Mesodermal cell (in vitro differentiated cells): ENCODE measurements at regions not wholly inside any gene's neighbourhood (a gene's known extent, or its start where the extent isn't known, plus 50 kb on each side); places are given as distances from the start of the nearest gene placed in this dataset.

ENCODE experiments used
- H3K27ac ChIP-seq: 2 replicates; pipeline ENCODE4 v1.7.0; 2013; ENCODE audit warnings: mild to moderate bottlenecking, low read depth, low read length, moderate library complexity; ENCODE audit not compliant: severe bottlenecking
- H3K36me3 ChIP-seq: 2 replicates; pipeline ENCODE4 v1.7.1; 2013; ENCODE audit warnings: mild to moderate bottlenecking, low read length, moderate library complexity; ENCODE audit not compliant: control insufficient read depth, insufficient read depth
- H3K4me1 ChIP-seq: one replicate; pipeline ENCODE4 v1.7.1; 2013; ENCODE audit warnings: mild to moderate bottlenecking, low read length; ENCODE audit not compliant: insufficient read depth, control insufficient read depth, poor library complexity, severe bottlenecking
- H3K4me3 ChIP-seq: 2 replicates; pipeline ENCODE4 v1.7.0; 2013; ENCODE audit warnings: low read length, control low read depth, mild to moderate bottlenecking; ENCODE audit not compliant: insufficient read depth, poor library complexity, severe bottlenecking; ENCODE audit errors: extremely low read depth
- H3K9me3 ChIP-seq: 2 replicates; pipeline ENCODE4 v1.7.1; 2013; ENCODE audit warnings: mild to moderate bottlenecking, low read length, moderate library complexity; ENCODE audit not compliant: control insufficient read depth
- WGBS, 2 experiments: methylation state at CpG; one replicate each; pipeline ENCODE4 v1.1.5; 2013; ENCODE audit warnings: missing lambda C conversion rate in 2 of 2; ENCODE audit not compliant: insufficient coverage in 2 of 2; 5-methylcytosine and 5-hydroxymethylcytosine counted together

GRCh38 chr3:176799675-176800074 lies 397.6 kb downstream of the TBL1XR1 start:
- Histone ChIP-seq H3K36me3 (no peaks in the 10 kb centered on the region), H3K9me3 (no peaks in the 10 kb centered on the region), H3K27ac (no peak overlapping the region), H3K4me3 (no peak overlapping the region), H3K4me1 (no peaks in the 10 kb centered on the region)
- WGBS, 2 experiments: 75% methylated on average over 1 of the region's 2 CpGs; no CpG with 5 or more reads in 1 of the 2 experiments

GRCh38 chr3:176798680-176799079 lies 398.6 kb downstream of the TBL1XR1 start:
- Histone ChIP-seq H3K27ac (no peak overlapping the region), H3K4me1 (no peaks in the 10 kb centered on the region), H3K4me3 (no peak overlapping the region), H3K36me3 (no peaks in the 10 kb centered on the region), H3K9me3 (no peaks in the 10 kb centered on the region)
- no CpG with 5 or more reads among the region's 1 CpG for WGBS, 2 experiments

DNA sequence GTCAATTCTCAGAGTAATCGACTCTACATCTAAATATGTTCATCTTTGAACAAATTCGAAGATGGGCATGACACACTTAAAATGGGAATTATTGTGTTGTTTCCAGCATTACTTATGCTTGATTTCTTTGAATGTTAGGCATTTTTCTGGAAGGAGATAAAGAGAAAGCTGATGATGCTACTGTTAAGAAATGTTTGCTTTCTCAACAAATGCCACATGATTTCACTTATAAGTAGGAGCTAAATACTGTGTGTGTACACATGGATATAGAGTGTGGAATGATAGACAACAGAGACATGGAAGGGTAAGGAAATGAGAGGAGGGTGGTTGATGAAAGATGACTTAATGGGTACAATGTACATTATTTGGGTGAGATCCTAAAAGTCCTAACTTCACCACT lies 400.9 kb downstream of the TBL1XR1 start:
- Histone ChIP-seq H3K9me3 (no peaks in the 10 kb centered on the region), H3K36me3 (no peaks in the 10 kb centered on the region), H3K4me3 (no peak overlapping the region), H3K27ac (peak overlapping the region; percentile 26), H3K4me1 (no peaks in the 10 kb centered on the region)
- 93 to 95% methylated on average over 2 of the region's 2 CpGs for WGBS, 2 experiments

- H3K4me3 ChIP-seq: no peak overlapping the region
- H3K4me1 ChIP-seq: no peaks in the 10 kb centered on the region
- H3K36me3 ChIP-seq: no peaks in the 10 kb centered on the region
- WGBS, 2 experiments: no CpG with 5 or more reads among the region's 2 CpGs
- peak overlapping the region; percentile 26 for H3K27ac ChIP-seq
- no peaks in the 10 kb centered on the region for H3K9me3 ChIP-seq
Observed at GRCh38 chr3:176795891-176796290, 401.4 kb downstream of the TBL1XR1 start.

DNA sequence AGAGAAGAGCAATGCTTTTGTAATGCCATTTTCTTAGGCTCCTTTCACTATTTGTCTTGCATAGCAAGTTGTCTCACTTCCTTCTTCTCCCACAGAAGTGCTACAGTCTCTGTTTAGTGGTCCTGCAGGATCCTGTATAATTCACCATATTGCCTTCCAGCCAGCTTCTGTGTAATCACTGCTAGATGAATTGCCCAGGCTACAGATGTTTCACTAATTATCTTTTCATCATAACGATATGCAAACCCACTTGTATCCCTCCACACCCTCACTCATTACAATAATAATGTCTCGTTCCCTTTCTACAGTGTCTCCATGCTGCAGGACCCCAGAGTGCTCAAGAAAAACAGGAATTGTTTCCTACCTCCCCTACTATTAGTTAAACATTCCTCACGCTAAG lies 402.9 kb downstream of the TBL1XR1 start:
- Histone ChIP-seq H3K27ac (no peak overlapping the region), H3K4me3 (no peak overlapping the region), H3K4me1 (no peaks in the 10 kb centered on the region), H3K9me3 (no peaks in the 10 kb centered on the region), H3K36me3 (no peaks in the 10 kb centered on the region)
- WGBS, 2 experiments: 82 to 84% methylated on average over 2 to 3 of the region's 3 CpGs

DNA sequence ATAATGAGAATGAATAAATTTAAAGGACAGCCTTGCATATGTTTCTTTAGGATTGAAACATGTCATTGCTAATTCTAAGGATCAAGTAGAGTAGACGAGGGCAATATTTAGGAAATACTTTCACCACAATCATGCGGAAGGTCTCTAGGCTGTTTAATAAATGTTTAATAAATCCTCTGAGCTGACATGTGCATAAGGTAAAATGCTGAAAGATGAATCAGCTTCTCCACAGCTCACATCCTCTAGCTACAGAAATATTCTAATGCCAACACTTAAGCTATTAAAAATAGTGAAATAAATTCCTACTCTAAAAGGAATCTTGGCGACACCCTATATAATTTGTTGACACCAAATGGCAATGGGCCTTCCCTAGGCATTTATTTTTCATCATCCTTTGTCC lies 407.3 kb downstream of the TBL1XR1 start:
- no peak overlapping the region for H3K4me3 ChIP-seq
- H3K9me3 ChIP-seq: no peaks in the 10 kb centered on the region
- H3K27ac ChIP-seq: no peak overlapping the region
- 93 to 100% methylated on average over 1 to 3 of the region's 3 CpGs for WGBS, 2 experiments
- H3K4me1 ChIP-seq: no peaks in the 10 kb centered on the region
- no peaks in the 10 kb centered on the region for H3K36me3 ChIP-seq

GRCh38 chr3:176789281-176789705 lies 408.0 kb downstream of the TBL1XR1 start:
- H3K27ac ChIP-seq: no peak overlapping the region
- no peaks in the 10 kb centered on the region for H3K4me1 ChIP-seq
- no peak overlapping the region for H3K4me3 ChIP-seq
- no CpG with 5 or more reads among the region's 1 CpG for WGBS, 2 experiments
- no peaks in the 10 kb centered on the region for H3K36me3 ChIP-seq
- H3K9me3 ChIP-seq: no peaks in the 10 kb centered on the region

- H3K4me3 ChIP-seq: no peak overlapping the region
Observed at GRCh38 chr3:176787506-176787905, 409.8 kb downstream of the TBL1XR1 start.

GRCh38 chr3:176785171-176785570 lies 412.1 kb downstream of the TBL1XR1 start:
- no peaks in the 10 kb centered on the region for H3K36me3 ChIP-seq
- H3K4me3 ChIP-seq: no peak overlapping the region
- no peak overlapping the region for H3K27ac ChIP-seq
- WGBS, 2 experiments: 89 to 100% methylated on average over 1 to 2 of the region's 3 CpGs
- no peaks in the 10 kb centered on the region for H3K9me3 ChIP-seq
- H3K4me1 ChIP-seq: no peaks in the 10 kb centered on the region

More at GRCh38 chr3:176787506-176787905, 409.8 kb downstream of the TBL1XR1 start:
- Histone ChIP-seq H3K9me3 (no peaks in the 10 kb centered on the region), H3K36me3 (no peaks in the 10 kb centered on the region), H3K4me1 (no peaks in the 10 kb centered on the region), H3K27ac (no peak overlapping the region)
- WGBS, 2 experiments: 80% methylated on average over 1 of the region's 3 CpGs; no CpG with 5 or more reads in 1 of the 2 experiments

GRCh38 chr3:176780766-176781165 lies 416.5 kb downstream of the TBL1XR1 start:
- Histone ChIP-seq H3K9me3 (no peaks in the 10 kb centered on the region), H3K4me1 (no peaks in the 10 kb centered on the region), H3K4me3 (no peak overlapping the region), H3K36me3 (no peaks in the 10 kb centered on the region), H3K27ac (peak overlapping the region; percentile 4)

DNA sequence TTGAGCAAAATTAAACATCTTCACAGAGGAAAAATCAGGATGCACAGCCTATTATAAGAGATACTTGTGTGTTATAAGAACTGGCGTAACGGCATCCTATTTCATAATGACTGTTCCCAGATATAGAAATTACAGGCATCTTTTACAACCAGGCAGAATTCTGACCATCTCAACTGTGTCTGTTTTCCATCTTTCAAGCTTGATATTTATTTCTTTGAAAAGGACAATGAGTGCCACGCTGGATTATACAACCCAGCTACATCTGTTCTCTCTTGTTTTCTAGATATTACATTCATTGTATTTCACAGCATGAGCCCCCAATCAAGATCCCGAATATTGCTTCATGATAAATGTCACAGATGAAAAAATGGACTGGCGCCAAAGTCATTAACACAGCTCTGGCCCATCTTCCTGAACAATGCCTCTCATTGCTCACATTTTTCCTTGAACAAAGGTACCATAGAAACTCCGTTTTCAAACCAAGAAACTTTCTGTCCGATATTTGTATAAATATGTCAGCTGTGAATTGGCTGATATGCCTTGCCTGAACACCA lies 420.6 kb downstream of the TBL1XR1 start:
- 88 to 93% methylated on average over 3 to 4 of the region's 7 CpGs for WGBS, 2 experiments
- H3K27ac ChIP-seq: no peak overlapping the region
- H3K36me3 ChIP-seq: no peaks in the 10 kb centered on the region
- no peaks in the 10 kb centered on the region for H3K4me1 ChIP-seq
- no peak overlapping the region for H3K4me3 ChIP-seq
- peaks cover 4% of the 10 kb centered on the region for H3K9me3 ChIP-seq
